ENCODE measurements at regions not wholly inside any gene's neighbourhood (a gene's known extent, or its start where the extent isn't known, plus 50 kb on each side); places are given as distances from the start of the nearest gene placed in this dataset.

- no peak for DNase-seq (ENCODE audit: low read depth in 1 of 2, low spot score in 1 of 2)
These were observed 405.8 kb upstream of the RGS6 start for GRCh38 chr14:71526388-71526787.

DNA sequence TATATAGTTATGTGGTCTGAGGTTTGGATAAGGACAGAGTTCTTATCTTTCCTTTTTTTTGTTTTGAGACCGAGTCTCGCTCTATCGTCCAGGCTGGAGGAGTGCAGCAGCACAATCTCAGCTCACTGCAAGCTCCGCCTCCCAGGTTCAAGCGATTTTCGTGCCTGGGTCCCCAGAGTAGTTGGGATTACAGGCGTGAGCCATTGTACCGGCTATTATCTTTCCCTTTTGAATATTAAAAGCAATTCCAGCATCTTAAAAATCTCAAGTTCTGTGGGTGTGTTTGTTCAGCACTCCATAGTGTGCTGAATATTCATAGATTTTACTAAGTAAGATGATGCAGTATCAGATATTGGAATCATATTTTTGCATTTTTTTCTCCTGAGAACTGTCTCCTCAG is 404.4 kb upstream of the RGS6 start:
- no peak for DNase-seq (ENCODE audit: low read depth in 1 of 2, low spot score in 1 of 2)

DNA sequence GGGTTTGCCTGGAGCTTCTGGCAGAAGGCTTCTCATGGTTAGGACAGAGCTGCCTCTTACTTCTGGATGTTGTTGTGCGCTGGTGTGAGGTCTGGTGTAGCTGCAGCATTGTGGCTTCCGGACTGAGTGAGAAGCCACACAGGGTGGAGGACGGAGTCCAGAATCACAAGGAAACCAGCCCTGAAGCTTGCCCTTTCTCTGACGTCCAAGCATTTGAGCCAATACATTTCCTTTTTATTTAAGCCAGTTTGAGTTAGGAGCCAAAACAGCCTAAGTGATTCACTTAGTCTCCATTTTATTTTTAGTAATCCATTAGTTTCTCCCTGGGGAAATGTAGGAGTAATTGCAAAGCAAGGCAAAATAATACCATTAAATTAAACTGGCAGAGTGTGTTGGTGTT is 402.4 kb upstream of the RGS6 start:
- DNase-seq (ENCODE audit: low read depth in 1 of 2, low spot score in 1 of 2) = no peak

DNA sequence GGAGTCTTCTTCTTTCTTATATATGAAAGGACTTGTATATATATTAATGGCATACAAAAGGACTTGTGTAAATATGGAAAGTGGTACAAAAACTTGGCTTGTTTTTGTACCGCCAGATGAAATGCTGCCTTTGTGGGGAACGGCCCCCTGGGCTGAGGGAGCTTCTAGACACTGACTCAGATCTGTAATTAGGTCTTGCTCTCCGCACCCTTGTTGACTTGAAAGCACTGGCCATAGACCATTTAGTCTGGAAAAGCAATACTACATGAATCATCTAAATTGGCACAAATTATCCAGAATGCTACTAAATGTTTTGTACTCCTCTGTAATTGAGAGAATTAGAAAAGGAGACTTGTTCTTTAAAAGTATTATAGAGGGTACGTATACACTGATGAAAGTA is 399.9 kb upstream of the RGS6 start:
- DNase-seq (ENCODE audit: low read depth in 1 of 2, low spot score in 1 of 2) = no peak

GRCh38 chr14:71532790-71533189 is 399.4 kb upstream of the RGS6 start:
- no peak for DNase-seq (ENCODE audit: low read depth in 1 of 2, low spot score in 1 of 2)

- no peak for DNase-seq (ENCODE audit: low read depth in 1 of 2, low spot score in 1 of 2)
These were observed 398.8 kb upstream of the RGS6 start for GRCh38 chr14:71533390-71533789.

- no peak for DNase-seq (ENCODE audit: low read depth in 1 of 2, low spot score in 1 of 2)
These were observed 398.4 kb upstream of the RGS6 start for GRCh38 chr14:71533800-71534199.

- DNase-seq (ENCODE audit: low read depth in 1 of 2, low spot score in 1 of 2) = no peak
These were observed 397.7 kb upstream of the RGS6 start for GRCh38 chr14:71534506-71534905.

- no peak for DNase-seq (ENCODE audit: low read depth in 1 of 2, low spot score in 1 of 2)
These were observed 396.1 kb upstream of the RGS6 start for GRCh38 chr14:71536015-71536740.

DNA sequence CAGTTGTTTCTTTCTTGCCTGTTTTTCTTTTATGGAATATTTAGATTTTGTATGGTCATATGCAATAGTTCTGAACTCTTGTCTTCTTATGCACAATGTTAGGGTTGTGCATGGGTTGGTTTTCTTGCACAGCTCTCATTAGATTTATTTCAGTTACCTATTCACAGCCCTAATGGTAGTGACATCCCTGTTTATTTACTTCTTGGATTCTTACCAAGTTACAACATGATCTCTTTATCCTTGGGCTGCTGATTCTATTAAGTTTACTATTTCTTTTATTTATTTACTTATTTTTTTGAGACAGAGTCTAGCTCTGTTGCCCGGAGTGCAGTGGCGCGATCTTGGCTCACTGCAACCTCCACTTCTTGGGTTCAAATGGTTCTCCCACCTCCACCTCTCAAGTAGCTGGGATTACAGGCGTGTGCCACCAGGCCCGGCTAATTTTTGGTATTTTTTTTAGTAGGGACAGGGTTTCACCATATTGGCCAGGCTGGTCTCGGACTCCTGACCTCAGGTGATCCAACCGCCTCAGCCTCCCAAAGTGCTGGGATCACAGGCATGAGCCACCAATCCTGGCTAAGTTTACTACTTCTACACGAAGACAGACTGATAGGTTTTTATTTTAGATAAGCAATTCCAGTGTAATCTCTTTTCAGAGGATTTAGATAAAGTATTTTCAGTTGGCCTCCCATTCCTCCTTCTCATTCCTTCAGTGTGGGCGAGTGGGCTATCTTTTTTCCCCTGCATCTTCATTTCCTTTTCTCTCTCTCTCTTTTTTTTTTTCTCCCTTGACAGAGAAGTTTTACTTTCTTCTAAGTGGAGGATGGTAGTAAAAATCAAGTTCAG is 395.1 kb upstream of the RGS6 start:
- DNase-seq (ENCODE audit: low read depth in 1 of 2, low spot score in 1 of 2) = no peak

DNA sequence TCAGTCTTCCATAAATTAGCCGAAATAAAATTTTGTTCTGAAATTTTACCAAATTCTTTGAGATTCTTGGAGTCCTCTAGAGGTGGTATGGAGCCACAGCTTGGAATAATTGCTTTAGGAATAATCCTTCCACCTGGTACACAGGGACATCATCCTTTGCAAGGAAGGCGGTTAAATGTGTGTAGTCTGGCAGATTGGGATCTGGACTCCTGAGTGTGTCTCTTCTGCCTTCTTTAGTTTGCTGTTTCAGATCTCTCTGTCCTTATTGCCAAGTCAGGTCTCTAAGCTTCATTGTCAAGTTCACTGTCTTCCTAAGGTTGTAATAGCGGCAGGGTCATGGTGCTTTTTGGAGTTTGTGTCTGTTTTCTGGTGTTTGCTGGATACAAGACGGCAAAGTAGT is 393.9 kb upstream of the RGS6 start:
- no peak for DNase-seq (ENCODE audit: low read depth in 1 of 2, low spot score in 1 of 2)

- no peak for DNase-seq (ENCODE audit: low read depth in 1 of 2, low spot score in 1 of 2)
These were observed 393.1 kb upstream of the RGS6 start for GRCh38 chr14:71538938-71539649.

DNA sequence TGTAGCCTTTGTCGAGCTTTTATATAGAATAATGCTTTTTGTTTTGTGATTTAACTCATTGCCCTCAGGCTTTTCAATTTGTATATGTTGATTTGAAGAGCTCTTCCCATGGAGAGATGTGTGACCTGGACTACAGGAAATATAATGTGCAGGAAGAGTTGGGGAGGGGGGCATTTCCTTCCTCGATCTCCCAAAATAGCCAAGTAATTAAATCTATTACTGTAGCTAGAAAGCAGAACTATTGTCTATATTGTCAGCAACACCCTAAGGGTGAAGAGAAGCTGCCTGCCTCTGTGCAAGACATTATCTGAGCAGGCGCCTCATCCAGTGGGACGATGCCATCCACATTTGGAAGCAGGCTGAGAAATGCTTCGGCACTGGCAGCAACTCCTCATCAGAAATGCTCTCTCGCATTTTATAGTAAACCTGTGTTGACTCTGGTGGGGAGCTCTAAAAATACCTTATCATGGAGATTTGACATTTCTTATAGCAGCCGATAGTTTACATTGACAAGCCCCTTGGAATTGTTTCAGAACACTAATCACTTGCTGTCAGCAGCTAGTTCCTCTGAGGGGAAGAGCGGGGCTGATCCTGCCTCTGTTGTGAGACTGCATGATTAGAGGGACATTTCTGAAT is 392.5 kb upstream of the RGS6 start:
- DNase-seq (ENCODE audit: low read depth in 1 of 2, low spot score in 1 of 2) = no peak

DNA sequence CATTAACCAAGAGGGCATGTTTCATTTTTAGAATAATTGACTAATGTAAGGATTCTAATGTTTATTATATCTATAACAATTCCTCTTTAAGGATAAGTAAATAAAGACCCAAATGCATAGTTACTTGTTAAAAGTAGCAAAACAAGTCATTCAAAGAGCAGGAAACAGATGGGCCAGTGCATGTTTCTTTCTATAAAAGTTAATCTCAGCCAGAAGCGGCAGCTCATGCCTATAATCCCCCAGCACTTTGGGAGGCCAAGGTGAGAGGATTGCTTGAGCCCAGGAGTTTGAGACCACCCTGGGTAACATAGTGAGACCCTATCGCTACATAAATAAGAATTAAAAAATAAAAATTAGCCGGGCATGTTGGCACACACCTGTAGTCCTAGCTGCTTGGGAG is 391.0 kb upstream of the RGS6 start:
- no peak for DNase-seq (ENCODE audit: low read depth in 1 of 2, low spot score in 1 of 2)

- no peak for DNase-seq (ENCODE audit: low read depth in 1 of 2, low spot score in 1 of 2)
These were observed 390.1 kb upstream of the RGS6 start for GRCh38 chr14:71541973-71542690.

DNA sequence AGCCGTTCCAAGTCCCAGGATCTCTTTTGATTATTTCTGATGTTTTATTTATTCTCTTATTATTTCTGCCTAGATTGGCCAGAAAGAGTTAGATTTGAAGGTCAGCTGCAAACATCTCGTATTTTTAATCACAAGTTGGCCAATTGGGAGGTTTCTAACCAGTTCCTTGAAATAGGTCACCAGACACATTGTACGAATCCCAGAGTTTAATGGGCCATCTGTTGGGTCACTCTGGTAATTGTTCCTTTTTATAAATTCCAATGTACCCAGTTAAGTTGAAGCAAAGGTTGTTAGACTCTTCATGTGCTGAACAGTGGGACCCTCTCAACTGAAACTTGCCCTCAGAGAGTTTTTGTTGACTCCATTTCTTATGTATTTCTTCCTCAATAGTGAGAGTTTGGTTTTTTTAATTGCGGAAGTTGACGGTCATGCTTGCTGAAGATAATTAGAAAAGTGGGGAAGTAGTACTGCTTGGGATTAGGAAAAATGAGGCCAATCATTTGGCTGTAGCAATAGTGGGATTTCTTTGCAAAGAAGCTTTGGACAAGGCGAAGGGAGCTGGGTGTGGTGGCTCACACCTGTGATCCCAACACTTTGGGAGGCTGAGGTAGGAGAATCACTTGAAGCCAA is 382.7 kb upstream of the RGS6 start:
- no peak for DNase-seq (ENCODE audit: low read depth in 1 of 2, low spot score in 1 of 2)

GRCh38 chr14:71550367-71550766 is 381.9 kb upstream of the RGS6 start:
- DNase-seq (ENCODE audit: low read depth in 1 of 2, low spot score in 1 of 2) = no peak

GRCh38 chr14:71551291-71551950 is 380.8 kb upstream of the RGS6 start:
- DNase-seq (ENCODE audit: low read depth in 1 of 2, low spot score in 1 of 2) = no peak

- DNase-seq (ENCODE audit: low read depth in 1 of 2, low spot score in 1 of 2) = no peak
These were observed 379.4 kb upstream of the RGS6 start for GRCh38 chr14:71552809-71553208.

DNA sequence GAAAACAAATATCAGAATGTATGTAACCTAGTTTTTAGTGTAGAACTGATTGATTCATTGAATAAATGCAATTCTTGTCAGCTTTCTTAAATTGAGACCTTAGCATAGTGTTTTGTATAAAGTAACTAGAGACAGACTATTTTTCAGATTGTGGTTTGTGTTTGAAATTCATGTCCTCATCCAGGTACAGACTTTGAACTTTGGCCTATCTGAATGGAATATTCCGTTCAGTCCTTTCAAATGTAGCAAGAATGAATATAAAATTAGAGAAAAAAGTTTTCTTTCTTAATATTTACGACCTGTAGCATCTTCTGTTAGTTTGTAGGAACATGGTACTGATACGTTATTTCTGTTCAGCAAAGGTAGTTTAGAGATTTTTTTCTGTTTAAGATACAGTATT is 378.4 kb upstream of the RGS6 start:
- DNase-seq (ENCODE audit: low read depth in 1 of 2, low spot score in 1 of 2) = no peak

All from activated T-helper 1 cell treated with anti-CD3 and anti-CD28 coated beads, Interleukin-2, amount 50 U/mL, for 16 hours (primary cell).